ENCODE measurements at regions not wholly inside any gene's neighbourhood (a gene's known extent, or its start where the extent isn't known, plus 50 kb on each side); places are given as distances from the start of the nearest gene placed in this dataset.

GRCh38 chr11:42034826-42035225, 575.4 kb upstream of the LRRC4C start:
- no peak overlapping the region for H2AFZ ChIP-seq (ENCODE audit: insufficient read depth, low read depth, low read length, poor library complexity, severe bottlenecking)
- H3K9ac ChIP-seq (ENCODE audit: insufficient read depth, low read length, poor library complexity, severe bottlenecking): no peak overlapping the region
- no peak overlapping the region for H3K27ac Mint-ChIP-seq
- H3K27ac ChIP-seq (ENCODE audit: low read depth in 1 of 2, low read length in 2 of 2): no peak overlapping the region
- no peak overlapping the region for H3K4me3 Mint-ChIP-seq
- no peaks in the 10 kb centered on the region for H3K27me3 ChIP-seq (ENCODE audit: control insufficient read depth in 2 of 2, insufficient read depth in 2 of 2, low read length in 2 of 2)
- no peak overlapping the region for H3K4me2 ChIP-seq (replicated peaks; ENCODE audit: extremely low read depth, low read length, poor library complexity, severe bottlenecking)
- H3K36me3 ChIP-seq (replicated peaks in 1 of 2; ENCODE audit: control insufficient read depth in 1 of 2, insufficient read depth in 2 of 2, low read length in 2 of 2): no peaks in the 10 kb centered on the region
- H3K79me2 ChIP-seq (ENCODE audit: insufficient read depth, low read length): no peaks in the 10 kb centered on the region
- no peak for DNase-seq
- H3K4me1 Mint-ChIP-seq: no peaks in the 10 kb centered on the region
- H3K27me3 Mint-ChIP-seq (ENCODE audit: low read depth in 3 of 3): no peaks in the 10 kb centered on the region
- intact Hi-C loops (cut with micrococcal nuclease): no loop called here
- no peaks in the 10 kb centered on the region for H3K36me3 Mint-ChIP-seq
- H3K4me3 ChIP-seq (replicated peaks in 1 of 3; ENCODE audit: low read depth in 2 of 3, low read length in 3 of 3): no peak overlapping the region
- TF ChIP-seq, protein P1, sequence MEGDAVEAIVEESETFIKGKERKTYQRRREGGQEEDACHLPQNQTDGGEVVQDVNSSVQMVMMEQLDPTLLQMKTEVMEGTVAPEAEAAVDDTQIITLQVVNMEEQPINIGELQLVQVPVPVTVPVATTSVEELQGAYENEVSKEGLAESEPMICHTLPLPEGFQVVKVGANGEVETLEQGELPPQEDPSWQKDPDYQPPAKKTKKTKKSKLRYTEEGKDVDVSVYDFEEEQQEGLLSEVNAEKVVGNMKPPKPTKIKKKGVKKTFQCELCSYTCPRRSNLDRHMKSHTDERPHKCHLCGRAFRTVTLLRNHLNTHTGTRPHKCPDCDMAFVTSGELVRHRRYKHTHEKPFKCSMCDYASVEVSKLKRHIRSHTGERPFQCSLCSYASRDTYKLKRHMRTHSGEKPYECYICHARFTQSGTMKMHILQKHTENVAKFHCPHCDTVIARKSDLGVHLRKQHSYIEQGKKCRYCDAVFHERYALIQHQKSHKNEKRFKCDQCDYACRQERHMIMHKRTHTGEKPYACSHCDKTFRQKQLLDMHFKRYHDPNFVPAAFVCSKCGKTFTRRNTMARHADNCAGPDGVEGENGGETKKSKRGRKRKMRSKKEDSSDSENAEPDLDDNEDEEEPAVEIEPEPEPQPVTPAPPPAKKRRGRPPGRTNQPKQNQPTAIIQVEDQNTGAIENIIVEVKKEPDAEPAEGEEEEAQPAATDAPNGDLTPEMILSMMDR (IDR thresholded peaks at IDR 0.05): no peak
- no peaks in the 10 kb centered on the region for H4K20me1 ChIP-seq (ENCODE audit: insufficient read depth, low read length)
- no peaks in the 10 kb centered on the region for H3K9me3 ChIP-seq (replicated peaks in 1 of 2; ENCODE audit: control insufficient read depth in 1 of 2, insufficient read depth in 1 of 2, low read length in 2 of 2)
- H3K9me3 Mint-ChIP-seq: peaks cover 0 to 2% (median 1%) of the 10 kb centered on the region in 7 donors
- H3K4me1 ChIP-seq (ENCODE audit: control insufficient read depth in 1 of 2, insufficient read depth in 2 of 2, low read length in 2 of 2): no peaks in the 10 kb centered on the region

- H3K36me3 Mint-ChIP-seq: no peaks in the 10 kb centered on the region
- no peak overlapping the region for H2AFZ ChIP-seq (ENCODE audit: insufficient read depth, low read depth, low read length, poor library complexity, severe bottlenecking)
- no peak for DNase-seq
- H3K27me3 ChIP-seq (ENCODE audit: control insufficient read depth in 2 of 2, insufficient read depth in 2 of 2, low read length in 2 of 2): no peaks in the 10 kb centered on the region
- intact Hi-C loops (cut with micrococcal nuclease): no loop called here
- no peak overlapping the region for H3K27ac ChIP-seq (ENCODE audit: low read depth in 1 of 2, low read length in 2 of 2)
- H3K4me3 ChIP-seq (replicated peaks in 1 of 3; ENCODE audit: low read depth in 2 of 3, low read length in 3 of 3): no peak overlapping the region
- H3K9ac ChIP-seq (ENCODE audit: insufficient read depth, low read length, poor library complexity, severe bottlenecking): no peak overlapping the region
- no peaks in the 10 kb centered on the region for H3K27me3 Mint-ChIP-seq (ENCODE audit: low read depth in 3 of 3)
- H3K9me3 Mint-ChIP-seq: peaks cover 0 to 2% (median 1%) of the 10 kb centered on the region in 7 donors
- WGBS (ENCODE audit: insufficient coverage): no CpG with 5 or more reads among the region's 2 CpGs
- H3K9me3 ChIP-seq (replicated peaks in 1 of 2; ENCODE audit: control insufficient read depth in 1 of 2, insufficient read depth in 1 of 2, low read length in 2 of 2): no peaks in the 10 kb centered on the region
- no peak overlapping the region for H3K4me2 ChIP-seq (replicated peaks; ENCODE audit: extremely low read depth, low read length, poor library complexity, severe bottlenecking)
- H3K4me3 Mint-ChIP-seq: no peak overlapping the region
- no peaks in the 10 kb centered on the region for H4K20me1 ChIP-seq (ENCODE audit: insufficient read depth, low read length)
- no peak overlapping the region for H3K27ac Mint-ChIP-seq
- H3K79me2 ChIP-seq (ENCODE audit: insufficient read depth, low read length): no peaks in the 10 kb centered on the region
- H3K4me1 Mint-ChIP-seq: no peaks in the 10 kb centered on the region
- no peaks in the 10 kb centered on the region for H3K4me1 ChIP-seq (ENCODE audit: control insufficient read depth in 1 of 2, insufficient read depth in 2 of 2, low read length in 2 of 2)
- TF ChIP-seq, protein P1 (IDR thresholded peaks at IDR 0.05): no peak
- H3K36me3 ChIP-seq (replicated peaks in 1 of 2; ENCODE audit: control insufficient read depth in 1 of 2, insufficient read depth in 2 of 2, low read length in 2 of 2): no peaks in the 10 kb centered on the region
These were observed 576.7 kb upstream of the LRRC4C start for GRCh38 chr11:42036201-42036600.
